Gastrocnemius medialis (tissue), 4 donors: ENCODE measurements at regions not wholly inside any gene's neighbourhood (a gene's known extent, or its start where the extent isn't known, plus 50 kb on each side); places are given as distances from the start of the nearest gene placed in this dataset.

Experiments used
- POLR2A ChIP-seq, 2 donors: fragments of 450-650 bp; IDR thresholded peaks; one replicate each; pipeline ENCODE4 v1.6.1; 2017; ENCODE audit warnings: antibody characterized with exemption in 2 of 2, mild to moderate bottlenecking in 2 of 2, moderate library complexity in 2 of 2
- TF ChIP-seq, protein P1 (sequence below), 5 experiments: fragments of 450-650 bp in 3 of 5; fragments of 200-600 bp in 2 of 5; sonication (generic) in 2 of 5; IDR thresholded peaks in 4 of 5; conservative IDR thresholded peaks in 1 of 5; 1 replicate in 4 of 5; 2 replicates in 1 of 5; pipeline ENCODE4 v1.5.1; 2016 to 2019; ENCODE audit warnings: antibody characterized with exemption in 5 of 5, mild to moderate bottlenecking in 3 of 5, moderate library complexity in 3 of 5

DNA sequence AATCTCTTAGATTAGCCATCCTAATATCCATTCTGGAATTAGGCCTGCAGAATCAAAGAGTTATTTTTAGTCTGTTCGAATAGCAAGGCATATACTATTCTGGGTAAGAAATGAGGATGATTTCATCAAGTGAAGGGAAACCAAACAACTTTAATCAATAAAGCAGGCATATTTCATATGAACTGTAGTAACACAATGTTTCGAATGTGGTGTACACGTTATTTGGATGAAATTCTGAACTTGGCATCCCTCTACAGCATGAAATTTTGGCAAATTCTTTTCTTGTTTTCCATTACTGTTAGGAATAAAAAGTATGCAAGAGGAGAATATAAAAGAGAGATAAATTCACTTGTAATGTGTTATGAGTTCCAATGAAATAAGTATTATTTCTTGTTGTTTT, 1233.3 kb upstream of the SEL1L start:
- no peak for TF ChIP-seq POLR2A (IDR thresholded peaks at IDR 0.05)
- TF ChIP-seq, protein P1, sequence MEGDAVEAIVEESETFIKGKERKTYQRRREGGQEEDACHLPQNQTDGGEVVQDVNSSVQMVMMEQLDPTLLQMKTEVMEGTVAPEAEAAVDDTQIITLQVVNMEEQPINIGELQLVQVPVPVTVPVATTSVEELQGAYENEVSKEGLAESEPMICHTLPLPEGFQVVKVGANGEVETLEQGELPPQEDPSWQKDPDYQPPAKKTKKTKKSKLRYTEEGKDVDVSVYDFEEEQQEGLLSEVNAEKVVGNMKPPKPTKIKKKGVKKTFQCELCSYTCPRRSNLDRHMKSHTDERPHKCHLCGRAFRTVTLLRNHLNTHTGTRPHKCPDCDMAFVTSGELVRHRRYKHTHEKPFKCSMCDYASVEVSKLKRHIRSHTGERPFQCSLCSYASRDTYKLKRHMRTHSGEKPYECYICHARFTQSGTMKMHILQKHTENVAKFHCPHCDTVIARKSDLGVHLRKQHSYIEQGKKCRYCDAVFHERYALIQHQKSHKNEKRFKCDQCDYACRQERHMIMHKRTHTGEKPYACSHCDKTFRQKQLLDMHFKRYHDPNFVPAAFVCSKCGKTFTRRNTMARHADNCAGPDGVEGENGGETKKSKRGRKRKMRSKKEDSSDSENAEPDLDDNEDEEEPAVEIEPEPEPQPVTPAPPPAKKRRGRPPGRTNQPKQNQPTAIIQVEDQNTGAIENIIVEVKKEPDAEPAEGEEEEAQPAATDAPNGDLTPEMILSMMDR (IDR thresholded peaks at IDR 0.05 in 4 of 5, conservative IDR thresholded peaks at IDR 0.05 in 1 of 5) = no peak
